Stimulated activated naive CD4-positive, alpha-beta T cell treated with Interleukin-2 at 50 U/mL for 16 hours (primary cell): ENCODE measurements at regions not wholly inside any gene's neighbourhood (a gene's known extent, or its start where the extent isn't known, plus 50 kb on each side); places are given as distances from the start of the nearest gene placed in this dataset.
"Not testable (repeated sequence)": the region's sequence is repeated elsewhere in the genome, so short reads cannot be mapped to it uniquely, and the experiment has no call there.

Experiments used
- DNase-seq: peaks from one replicate; lab custom pipeline; 2025; lab: John Stamatoyannopoulos, UW

- no peak for DNase-seq
These were observed 341.0 kb downstream of the EIPR1 start for GRCh38 chr2:3036432-3037125.

- DNase-seq = no peak
These were observed 342.1 kb downstream of the EIPR1 start for GRCh38 chr2:3035385-3036050.

- DNase-seq = no peak
These were observed 342.8 kb downstream of the EIPR1 start for GRCh38 chr2:3034856-3035255.

- DNase-seq = no peak
These were observed 343.2 kb downstream of the EIPR1 start for GRCh38 chr2:3034396-3034795.

GRCh38 chr2:3033315-3033714 lies 344.3 kb downstream of the EIPR1 start:
- no peak for DNase-seq

GRCh38 chr2:3030791-3031190 lies 346.8 kb downstream of the EIPR1 start:
- not testable (repeated sequence) for DNase-seq

GRCh38 chr2:3025984-3026383 lies 351.6 kb downstream of the EIPR1 start:
- no peak for DNase-seq

- DNase-seq = no peak
These were observed 352.4 kb downstream of the EIPR1 start for GRCh38 chr2:3025261-3025660.

GRCh38 chr2:3024401-3024935 lies 353.1 kb downstream of the EIPR1 start:
- DNase-seq = no peak

- no peak for DNase-seq
These were observed 354.1 kb downstream of the EIPR1 start for GRCh38 chr2:3023531-3023930.

GRCh38 chr2:3022841-3023372 lies 354.7 kb downstream of the EIPR1 start:
- no peak for DNase-seq

- DNase-seq = no peak
These were observed 355.9 kb downstream of the EIPR1 start for GRCh38 chr2:3021720-3022119.

- DNase-seq = no peak
These were observed 367.6 kb downstream of the EIPR1 start for GRCh38 chr2:3010001-3010400.

GRCh38 chr2:3009483-3009882 lies 368.1 kb downstream of the EIPR1 start:
- no peak for DNase-seq

GRCh38 chr2:3009005-3009404 lies 368.6 kb downstream of the EIPR1 start:
- no peak for DNase-seq

GRCh38 chr2:3008561-3008960 lies 369.1 kb downstream of the EIPR1 start:
- no peak for DNase-seq

GRCh38 chr2:3007135-3007534 lies 370.5 kb downstream of the EIPR1 start:
- no peak for DNase-seq

GRCh38 chr2:3005859-3006501 lies 371.6 kb downstream of the EIPR1 start:
- no peak for DNase-seq

GRCh38 chr2:3001615-3002560 lies 375.7 kb downstream of the EIPR1 start:
- DNase-seq = no peak

GRCh38 chr2:3000968-3001367 lies 376.6 kb downstream of the EIPR1 start:
- no peak for DNase-seq

GRCh38 chr2:3000125-3000524 lies 377.5 kb downstream of the EIPR1 start:
- no peak for DNase-seq

GRCh38 chr2:2998971-2999370 lies 378.6 kb downstream of the EIPR1 start:
- DNase-seq = no peak
